Esophagus muscularis mucosa (tissue), 4 donors: ENCODE measurements at regions not wholly inside any gene's neighbourhood (a gene's known extent, or its start where the extent isn't known, plus 50 kb on each side); places are given as distances from the start of the nearest gene placed in this dataset.
A peak's percentile ranks its signal among the peaks of the same experiment; 100 is the strongest.
"Not testable (repeated sequence)": the region's sequence is repeated elsewhere in the genome, so short reads cannot be mapped to it uniquely, and the experiment has no call there.

ENCODE experiments used
- DNase-seq: peaks from one replicate; pipeline ENCODE4 v3.0.0-alpha.2; 2017; ENCODE audit errors: extremely low spot score
- H3K27ac ChIP-seq, 4 donors: fragments of 200-600 bp; sonication (generic); replicated peaks in 1 of 4; 1 replicate in 3 of 4; 2 replicates in 1 of 4; pipeline ENCODE4 v1.5.1; 2016 to 2019; ENCODE audit warnings: mild to moderate bottlenecking in 1 of 4
- H3K27me3 ChIP-seq, 4 donors: fragments of 200-600 bp; sonication (generic); one replicate each; pipeline versions ENCODE4 v1.5.1 to v1.6.0; 2016 to 2019
- H3K36me3 ChIP-seq, 4 donors: fragments of 200-600 bp; sonication (generic); one replicate each; pipeline ENCODE4 v1.5.1; 2016 to 2019
- H3K4me1 ChIP-seq, 4 donors: fragments of 200-600 bp; sonication (generic); one replicate each; pipeline ENCODE4 v1.5.1; 2016 to 2019
- H3K4me3 ChIP-seq, 4 donors: fragments of 200-600 bp; sonication (generic); 1 replicate in 2 of 4; 2 replicates in 2 of 4; pipeline ENCODE4 v1.5.1; 2016 to 2019; ENCODE audit warnings: mild to moderate bottlenecking in 4 of 4, moderate library complexity in 1 of 4
- H3K9me3 ChIP-seq, 4 donors: fragments of 200-600 bp; sonication (generic); 1 replicate in 3 of 4; 2 replicates in 1 of 4; pipeline ENCODE4 v1.5.1; 2016 to 2019
- CTCF ChIP-seq, 3 experiments: fragments of 200-600 bp in 2 of 3; fragments of 450-650 bp in 1 of 3; sonication (generic) in 2 of 3; IDR thresholded peaks; one replicate each; pipeline ENCODE4 v1.5.1; 2017 to 2019; ENCODE audit warnings: antibody characterized with exemption in 3 of 3, mild to moderate bottlenecking in 2 of 3, moderate library complexity in 1 of 3
- EP300 ChIP-seq: sonication (generic); formaldehyde crosslinking; IDR thresholded peaks from one replicate; pipeline ENCODE4 v1.6.1; 2017; ENCODE audit warnings: antibody characterized with exemption
- POLR2A ChIP-seq: fragments of 450-650 bp; IDR thresholded peaks from one replicate; pipeline ENCODE4 v1.6.1; 2017; ENCODE audit warnings: antibody characterized with exemption, moderate library complexity, mild to moderate bottlenecking, low read depth
- POLR2AphosphoS5 ChIP-seq, 2 donors: sonication (generic); formaldehyde crosslinking; IDR thresholded peaks; one replicate each; pipeline ENCODE4 v1.6.1; 2017; ENCODE audit warnings: antibody characterized with exemption in 2 of 2
- WGBS: methylation state at CpG from one replicate; pipeline ENCODE4 v1.1.5; 2018; 5-methylcytosine and 5-hydroxymethylcytosine counted together
- intact Hi-C: fragments of 100-400 bp; cut with DNase I; formaldehyde crosslinking; loops from one replicate; pipeline ENCODE4 v1.15.1; 2023

- DNase-seq, result peak; percentile 34
- Histone ChIP-seq H3K4me3 (no peak overlapping the region), H3K9me3 (no peaks in the 10 kb centered on the region), H3K4me1 (no peaks in the 10 kb centered on the region), H3K27me3 (no peaks in the 10 kb centered on the region), H3K27ac (no peak overlapping the region), H3K36me3 (no peaks in the 10 kb centered on the region)
- intact Hi-C loops, result no loop called here
- WGBS, result 93% methylated on average over 4 of the region's 4 CpGs
- TF ChIP-seq CTCF (IDR thresholded peaks at IDR 0.05) (no peak), POLR2A (no peak), POLR2AphosphoS5 (IDR thresholded peaks at IDR 0.05) (no peak), EP300 (no peak)
Measured at GRCh38 chr3:16011376-16011775, 163.1 kb upstream of the GALNT15 start.

- intact Hi-C loops, result no loop called here
- H3K27ac ChIP-seq, result no peak overlapping the region
- no peak overlapping the region for H3K4me3 ChIP-seq
- no peaks in the 10 kb centered on the region for H3K9me3 ChIP-seq
- no peaks in the 10 kb centered on the region for H3K27me3 ChIP-seq
- no peaks in the 10 kb centered on the region for H3K36me3 ChIP-seq
- DNase-seq, result no peak
- H3K4me1 ChIP-seq, result no peaks in the 10 kb centered on the region
- TF ChIP-seq CTCF (IDR thresholded peaks at IDR 0.05) (no peak), POLR2AphosphoS5 (IDR thresholded peaks at IDR 0.05) (no peak), POLR2A (no peak), EP300 (no peak)
Measured at GRCh38 chr3:16012086-16012485, 162.4 kb upstream of the GALNT15 start.

- intact Hi-C loops, result no loop called here
- no peaks in the 10 kb centered on the region for H3K27me3 ChIP-seq
- WGBS, result 82% methylated on average over 2 of the region's 2 CpGs
- TF ChIP-seq POLR2AphosphoS5 (IDR thresholded peaks at IDR 0.05) (no peak), CTCF (IDR thresholded peaks at IDR 0.05) (no peak), POLR2A (no peak), EP300 (no peak)
- no peaks in the 10 kb centered on the region for H3K9me3 ChIP-seq
- DNase-seq, result no peak
- no peaks in the 10 kb centered on the region for H3K36me3 ChIP-seq
- no peak overlapping the region for H3K27ac ChIP-seq
- H3K4me1 ChIP-seq, result no peaks in the 10 kb centered on the region
- H3K4me3 ChIP-seq, result no peak overlapping the region
Measured at GRCh38 chr3:16013568-16013967, 160.9 kb upstream of the GALNT15 start.

- H3K27me3 ChIP-seq, H3K27ac ChIP-seq, DNase-seq, H3K9me3 ChIP-seq, intact Hi-C loops, H3K36me3 ChIP-seq, H3K4me3 ChIP-seq, H3K4me1 ChIP-seq: not testable (repeated sequence)
- WGBS, result 86% methylated on average over 4 of the region's 4 CpGs
Measured at GRCh38 chr3:16021801-16022200, 152.7 kb upstream of the GALNT15 start.

GRCh38 chr3:16023881-16024280 is 150.6 kb upstream of the GALNT15 start:
- intact Hi-C loops, H3K27me3 ChIP-seq, DNase-seq, H3K27ac ChIP-seq, H3K9me3 ChIP-seq, H3K36me3 ChIP-seq, H3K4me3 ChIP-seq, H3K4me1 ChIP-seq: not testable (repeated sequence)
- 85% methylated on average over 4 of the region's 4 CpGs for WGBS

GRCh38 chr3:16024548-16024947 is 149.9 kb upstream of the GALNT15 start:
- WGBS, result 45% methylated on average over 1 of the region's 1 CpG
- Histone ChIP-seq H3K27ac (no peak overlapping the region), H3K36me3 (no peaks in the 10 kb centered on the region), H3K9me3 (no peaks in the 10 kb centered on the region), H3K4me1 (no peaks in the 10 kb centered on the region), H3K27me3 (no peaks in the 10 kb centered on the region), H3K4me3 (no peak overlapping the region)
- no peak for TF ChIP-seq POLR2AphosphoS5 (IDR thresholded peaks at IDR 0.05)
- TF ChIP-seq EP300, result no peak
- no peak for TF ChIP-seq CTCF (IDR thresholded peaks at IDR 0.05)
- no peak for TF ChIP-seq POLR2A
- intact Hi-C loops, result no loop called here
- no peak for DNase-seq
